ENCODE measurements at regions not wholly inside any gene's neighbourhood (a gene's known extent, or its start where the extent isn't known, plus 50 kb on each side); places are given as distances from the start of the nearest gene placed in this dataset.
"Not testable (repeated sequence)": the region's sequence is repeated elsewhere in the genome, so short reads cannot be mapped to it uniquely, and the experiment has no call there.

GRCh38 chr3:150300388-150300787 lies 107.7 kb upstream of the TSC22D2 start:
- no peak for DNase-seq

GRCh38 chr3:150299201-150299600 lies 108.9 kb upstream of the TSC22D2 start:
- no peak for DNase-seq

GRCh38 chr3:150296966-150297365 lies 111.1 kb upstream of the TSC22D2 start:
- no peak for DNase-seq

GRCh38 chr3:150296123-150296735 lies 111.9 kb upstream of the TSC22D2 start:
- no peak for DNase-seq

- no peak for DNase-seq
Observed at GRCh38 chr3:150293401-150294001, 114.6 kb upstream of the TSC22D2 start.

- DNase-seq = no peak
Observed at GRCh38 chr3:150292891-150293290, 115.2 kb upstream of the TSC22D2 start.

- DNase-seq = no peak
Observed at GRCh38 chr3:150291515-150291914, 116.6 kb upstream of the TSC22D2 start.

GRCh38 chr3:150286390-150287147 lies 121.5 kb upstream of the TSC22D2 start:
- DNase-seq = peak in 1 of 2 donors; percentile 60

- no peak for DNase-seq
Observed at GRCh38 chr3:150285601-150286000, 122.5 kb upstream of the TSC22D2 start.

- no peak for DNase-seq
Observed at GRCh38 chr3:150278843-150279381, 129.2 kb upstream of the TSC22D2 start.

GRCh38 chr3:150278195-150278594 lies 129.9 kb upstream of the TSC22D2 start:
- DNase-seq = no peak

GRCh38 chr3:150277444-150277843 lies 130.7 kb upstream of the TSC22D2 start:
- DNase-seq = no peak

- DNase-seq = no peak
Observed at GRCh38 chr3:150275941-150276340, 132.2 kb upstream of the TSC22D2 start.

- no peak for DNase-seq
Observed at GRCh38 chr3:150274372-150274771, 133.7 kb upstream of the TSC22D2 start.

- no peak for DNase-seq
Observed at GRCh38 chr3:150273396-150273795, 134.7 kb upstream of the TSC22D2 start.

- no peak for DNase-seq
Observed at GRCh38 chr3:150271591-150271960, 136.5 kb upstream of the TSC22D2 start.

- DNase-seq = no peak
Observed at GRCh38 chr3:150270883-150271590, 137.1 kb upstream of the TSC22D2 start.

- not testable (repeated sequence) for DNase-seq
Observed at GRCh38 chr3:150270444-150270843, 137.7 kb upstream of the TSC22D2 start.

GRCh38 chr3:150269526-150269925 lies 138.6 kb upstream of the TSC22D2 start:
- no peak for DNase-seq

GRCh38 chr3:150268426-150269391 lies 139.4 kb upstream of the TSC22D2 start:
- no peak for DNase-seq

GRCh38 chr3:150267288-150267687 lies 140.8 kb upstream of the TSC22D2 start:
- DNase-seq = no peak

- no peak for DNase-seq
Observed at GRCh38 chr3:150265305-150265704, 142.8 kb upstream of the TSC22D2 start.

Measured in CD4-positive, alpha-beta T cell treated with Interferon alpha-2 for 1 hour (primary cell).